UCSD-AML1 (cell line): ENCODE measurements at regions not wholly inside any gene's neighbourhood (a gene's known extent, or its start where the extent isn't known, plus 50 kb on each side); places are given as distances from the start of the nearest gene placed in this dataset.
"Not testable (repeated sequence)": the region's sequence is repeated elsewhere in the genome, so short reads cannot be mapped to it uniquely, and the experiment has no call there.

ENCODE experiments used
- DNase-seq: peaks from one replicate; lab custom pipeline; 2025; ENCODE audit not compliant: unreplicated experiment; lab: John Stamatoyannopoulos, UW

DNA sequence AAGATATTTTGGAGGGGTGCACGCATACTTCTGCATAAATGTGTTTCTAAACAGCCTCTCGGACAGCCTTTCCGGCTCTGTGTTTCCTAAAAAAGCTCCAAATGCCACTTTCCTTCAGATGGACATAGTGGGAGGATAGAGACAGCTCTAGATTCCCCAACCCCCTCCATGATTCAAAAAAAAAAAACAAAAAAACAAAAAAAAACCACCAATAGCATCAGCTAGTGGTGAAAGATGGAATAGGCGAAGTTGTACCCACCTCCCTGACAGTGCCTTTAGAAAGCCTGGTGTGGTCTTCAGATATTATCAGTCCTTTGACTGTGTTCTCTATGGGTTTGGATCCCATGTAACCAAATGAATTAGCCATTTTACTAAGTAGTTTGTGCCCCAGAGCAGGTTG, 94.1 kb downstream of the PHETA1 start:
- DNase-seq: no peak

DNA sequence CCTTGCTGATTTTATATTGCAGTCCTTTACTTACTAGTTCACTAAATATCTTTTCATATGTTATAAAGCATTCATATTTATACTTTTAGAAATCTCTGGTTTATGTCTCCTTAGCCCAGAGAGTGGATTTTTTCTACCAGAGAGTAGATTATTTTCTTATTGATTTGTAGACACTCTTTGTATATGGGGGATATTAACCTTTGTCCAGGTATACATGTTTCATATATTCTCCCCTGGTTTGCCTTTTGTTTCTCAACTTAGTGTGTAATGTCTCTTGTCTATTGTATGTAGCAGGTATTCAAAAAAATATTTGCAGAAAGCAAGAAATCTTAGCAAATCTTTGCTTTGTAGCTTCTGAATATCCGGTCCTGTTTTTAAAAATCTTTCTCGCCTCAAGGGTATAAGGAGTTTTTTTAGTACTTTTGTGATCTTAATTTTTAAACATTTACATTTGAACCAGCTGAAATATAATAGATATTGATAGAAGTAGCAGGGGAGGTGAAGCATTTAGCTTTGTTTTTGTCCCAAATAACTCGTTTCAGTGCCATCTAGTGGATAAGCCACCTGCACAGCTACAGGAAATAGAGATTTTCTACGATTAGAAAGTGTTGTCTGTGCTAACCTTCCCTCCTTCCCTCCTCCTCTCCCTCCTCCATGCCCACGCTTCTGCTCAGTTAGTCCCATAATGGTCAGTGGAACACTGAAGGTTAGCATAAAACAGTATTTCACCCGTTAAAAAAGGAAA, 97.0 kb downstream of the PHETA1 start:
- DNase-seq: no peak

DNA sequence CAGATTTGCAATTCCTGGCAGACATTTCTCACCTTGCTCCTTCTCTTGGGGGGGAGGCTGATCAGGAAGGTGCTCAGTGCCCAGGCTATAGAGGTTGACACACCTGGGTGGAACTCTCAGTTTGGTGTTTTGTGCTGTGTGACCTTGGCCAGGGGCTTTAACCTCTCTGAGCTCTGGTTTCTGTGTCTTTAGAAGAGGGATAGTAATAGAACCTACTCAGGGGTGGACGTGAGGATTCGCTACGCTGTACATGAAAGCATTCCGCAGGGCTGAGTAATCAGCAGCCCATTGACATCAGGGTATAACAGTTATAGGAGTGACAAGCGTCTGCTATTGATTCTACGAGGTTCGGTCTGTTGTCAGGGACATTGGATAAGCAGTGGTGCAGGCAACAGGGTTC, 98.1 kb downstream of the PHETA1 start:
- DNase-seq: no peak

DNA sequence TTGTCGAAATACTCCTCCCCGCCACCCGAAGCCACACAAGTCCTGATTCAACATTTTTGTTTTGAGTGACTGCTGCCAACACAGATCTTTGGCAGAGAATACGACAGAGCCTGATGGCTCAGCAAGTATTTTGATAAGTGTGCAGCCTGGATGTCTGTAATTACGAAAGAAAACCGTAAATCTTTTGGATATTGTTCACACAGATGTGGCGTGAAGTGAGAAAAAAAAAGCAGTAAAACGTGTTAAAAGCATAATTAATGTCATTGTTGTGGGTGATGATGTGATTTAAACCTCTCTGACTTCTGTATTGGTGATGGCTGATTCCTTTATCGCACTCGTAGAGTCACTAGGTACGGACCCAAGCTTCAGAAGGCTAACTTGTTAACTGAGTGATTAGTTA, 98.7 kb downstream of the PHETA1 start:
- no peak for DNase-seq

DNA sequence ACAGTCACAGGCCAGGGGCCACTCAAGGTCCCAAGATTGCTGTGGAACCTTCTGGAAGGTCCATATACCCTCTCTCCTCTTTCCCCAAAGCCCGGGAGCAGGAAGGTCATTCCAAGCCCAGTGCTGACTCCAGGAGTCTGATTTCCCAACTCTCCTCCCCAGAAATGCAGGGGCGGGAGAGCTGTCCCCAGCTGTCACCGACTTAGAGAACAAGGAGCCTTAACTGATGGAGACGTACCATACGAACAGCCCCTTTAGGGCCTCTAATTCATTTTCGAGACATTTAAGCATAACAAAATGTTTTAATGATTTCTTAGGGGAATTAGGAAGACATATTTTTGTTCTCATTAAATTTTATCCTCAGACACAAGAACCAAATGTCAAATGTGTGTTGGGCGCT, 99.2 kb downstream of the PHETA1 start:
- no peak for DNase-seq

DNA sequence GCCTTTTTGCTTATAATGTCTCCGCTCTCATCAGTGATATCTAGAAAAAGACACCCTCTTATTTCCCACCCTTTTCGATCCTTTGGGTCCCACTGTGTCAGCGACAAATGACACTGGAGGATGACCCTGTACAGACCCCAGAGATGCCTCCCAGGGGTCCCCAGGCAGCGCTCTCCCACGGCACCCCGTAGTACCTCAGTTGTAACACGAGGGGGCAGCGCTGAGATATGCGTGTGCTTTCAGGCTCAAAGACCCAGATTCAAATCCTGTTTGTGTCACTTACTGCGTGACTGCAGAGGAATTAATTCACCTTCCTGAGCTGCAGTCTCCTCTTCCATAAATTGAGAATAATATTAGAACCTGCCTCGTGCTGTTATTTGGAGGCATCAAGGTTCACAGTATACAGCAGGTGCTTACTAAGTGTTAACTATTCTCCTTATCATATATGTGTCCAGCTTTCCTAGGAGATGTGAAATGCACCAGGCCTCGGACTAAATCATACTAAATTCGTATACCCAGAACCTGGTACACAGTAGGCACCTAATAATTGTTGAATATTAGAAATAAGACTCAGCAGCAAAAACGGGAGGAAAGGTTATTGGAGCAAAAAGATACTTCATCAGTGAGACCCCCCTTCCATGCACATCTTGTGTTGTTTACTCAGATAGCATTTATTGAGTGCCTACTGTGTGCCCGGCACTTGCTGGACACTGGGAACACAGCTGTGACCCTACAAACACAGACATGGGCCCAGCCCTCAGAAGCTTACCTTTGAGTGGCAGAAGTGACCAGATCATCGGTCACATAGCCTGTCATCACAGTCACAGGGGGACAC, 99.9 kb downstream of the PHETA1 start:
- no peak for DNase-seq

DNA sequence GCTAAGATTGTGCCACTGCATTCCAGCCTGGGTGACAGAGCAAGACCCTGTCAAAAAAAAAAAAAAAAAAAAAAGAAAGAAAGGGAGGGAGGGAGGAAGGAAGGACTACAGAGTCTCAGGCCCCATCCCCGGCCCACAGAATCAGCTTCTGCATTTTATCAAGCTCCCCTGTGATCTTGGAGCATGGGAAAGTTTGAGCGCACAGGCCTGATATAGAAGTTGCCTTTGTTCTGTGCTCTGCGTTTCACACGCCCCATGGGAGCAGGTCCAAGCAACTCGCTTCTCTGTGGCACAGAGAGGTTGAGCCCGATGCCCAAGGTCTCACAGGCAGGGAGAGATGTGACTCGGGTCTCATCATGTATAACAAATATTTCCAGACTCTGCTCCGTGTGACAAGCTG, 101.8 kb downstream of the PHETA1 start:
- DNase-seq: no peak

DNA sequence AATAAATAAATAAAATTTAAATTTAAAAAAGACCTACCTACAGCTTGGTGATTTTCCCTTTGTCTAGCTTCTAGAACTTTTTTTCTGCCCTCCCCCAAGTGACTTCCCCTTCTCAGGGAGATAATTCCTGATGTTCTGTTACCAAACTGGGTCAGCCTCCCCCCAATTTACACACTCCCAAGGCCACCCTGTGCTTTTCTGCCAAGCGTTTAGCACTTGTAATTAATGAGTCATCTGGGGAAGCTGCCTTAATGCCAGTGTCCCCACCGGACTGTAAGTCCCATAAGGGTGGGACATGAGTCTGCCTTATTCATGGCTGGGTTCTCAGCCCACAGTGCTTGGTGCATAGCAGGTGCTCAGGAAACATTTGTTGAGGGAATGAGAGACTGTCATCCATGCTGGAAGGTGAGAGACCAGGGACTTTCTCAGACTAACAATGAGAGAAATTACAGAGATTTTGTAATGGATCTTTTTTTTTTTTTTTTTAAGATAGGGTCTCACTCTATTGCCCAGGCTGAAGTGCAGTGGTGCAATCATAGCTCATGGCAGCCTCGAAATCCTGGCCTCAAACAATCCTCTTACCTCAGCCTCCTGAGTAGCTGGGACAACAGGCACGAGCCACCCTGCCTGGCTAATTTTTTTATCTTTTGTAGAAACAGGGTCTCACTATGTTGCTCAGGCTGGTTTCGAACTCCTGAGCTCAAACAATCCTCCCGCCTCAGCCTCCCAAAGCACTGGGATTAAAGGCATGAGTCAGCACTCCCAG, 106.8 kb downstream of the PHETA1 start:
- no peak for DNase-seq

DNA sequence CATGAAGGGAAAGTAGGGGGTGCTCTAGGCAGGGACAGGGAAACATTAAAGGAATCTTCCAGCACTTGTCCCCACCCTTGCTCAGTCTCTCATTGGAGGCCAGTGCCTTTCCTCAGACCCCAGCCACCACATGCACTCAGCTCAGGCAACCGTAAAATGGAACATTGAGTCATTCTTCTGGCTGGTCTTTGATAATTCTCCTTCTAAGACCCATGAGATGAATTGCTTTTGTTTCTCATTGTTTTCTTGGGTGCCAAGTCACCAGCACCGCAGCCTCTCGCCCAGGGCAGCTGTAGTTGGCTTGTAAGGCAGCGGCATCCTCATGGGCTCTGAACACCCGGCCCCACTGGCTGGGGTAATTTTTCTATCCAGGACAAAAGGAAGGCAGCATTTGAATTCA, 108.2 kb downstream of the PHETA1 start:
- no peak for DNase-seq

DNA sequence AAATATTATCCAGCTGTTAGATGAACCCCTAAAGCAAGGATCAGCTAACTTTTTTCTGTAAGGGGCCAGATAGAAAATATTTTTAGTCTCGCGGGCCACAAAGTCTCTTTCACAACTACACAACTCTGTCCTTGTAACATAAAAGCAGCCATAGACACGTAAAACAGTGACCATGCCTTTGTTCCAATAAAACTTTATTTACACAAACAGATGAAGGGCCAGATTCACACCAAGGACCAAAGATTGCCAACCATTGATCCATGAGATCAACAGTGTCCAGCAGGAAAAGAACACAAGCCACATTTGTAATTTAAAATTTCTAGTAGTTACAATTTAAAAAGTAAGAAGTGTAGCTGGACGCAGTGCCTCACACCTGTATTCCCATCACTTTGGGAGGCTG, 109.7 kb downstream of the PHETA1 start:
- DNase-seq: no peak

DNA sequence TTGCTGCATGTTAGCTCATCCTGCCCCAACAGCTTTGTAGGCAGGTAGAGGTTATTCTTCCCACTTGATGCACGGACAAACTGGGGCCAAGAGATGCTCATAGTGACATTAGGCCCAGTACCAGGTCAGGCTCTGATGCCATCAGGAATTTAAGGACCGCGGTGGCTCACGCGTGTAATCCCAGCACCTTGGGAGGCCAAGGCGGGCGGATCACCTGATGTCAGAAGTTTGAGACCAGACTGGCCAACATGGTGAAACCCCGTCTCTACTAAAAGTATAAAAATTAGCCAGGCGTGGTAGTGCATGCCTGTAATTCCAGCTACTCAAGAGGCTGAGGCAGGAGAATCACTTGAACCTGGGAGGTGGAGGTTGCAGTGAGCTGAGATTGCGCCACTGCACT, 110.8 kb downstream of the PHETA1 start:
- not testable (repeated sequence) for DNase-seq

DNA sequence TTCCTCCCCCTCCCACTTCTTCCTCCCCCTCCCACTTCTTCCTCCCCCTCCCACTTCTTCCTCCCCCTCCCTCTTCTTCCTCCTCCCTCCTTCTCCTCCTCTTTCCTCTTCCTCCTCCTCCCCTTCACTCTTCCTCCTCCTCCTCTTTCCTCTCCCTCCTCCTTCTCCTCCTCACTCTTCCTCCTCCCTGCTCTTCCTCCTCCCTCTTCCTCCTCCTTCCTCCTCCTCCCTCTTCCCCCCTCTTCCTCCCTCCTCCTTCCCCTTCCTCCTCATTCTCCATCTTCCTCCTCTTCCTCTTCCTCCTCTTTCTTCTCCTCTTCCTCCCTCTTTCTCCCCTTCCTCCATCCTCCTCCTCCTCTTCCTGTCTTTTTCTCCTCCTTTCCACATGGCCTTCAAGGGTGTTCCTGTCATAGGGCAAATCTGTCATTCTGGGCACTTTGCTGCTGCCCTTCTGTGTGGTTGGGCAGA, 111.4 kb downstream of the PHETA1 start:
- no peak for DNase-seq

DNA sequence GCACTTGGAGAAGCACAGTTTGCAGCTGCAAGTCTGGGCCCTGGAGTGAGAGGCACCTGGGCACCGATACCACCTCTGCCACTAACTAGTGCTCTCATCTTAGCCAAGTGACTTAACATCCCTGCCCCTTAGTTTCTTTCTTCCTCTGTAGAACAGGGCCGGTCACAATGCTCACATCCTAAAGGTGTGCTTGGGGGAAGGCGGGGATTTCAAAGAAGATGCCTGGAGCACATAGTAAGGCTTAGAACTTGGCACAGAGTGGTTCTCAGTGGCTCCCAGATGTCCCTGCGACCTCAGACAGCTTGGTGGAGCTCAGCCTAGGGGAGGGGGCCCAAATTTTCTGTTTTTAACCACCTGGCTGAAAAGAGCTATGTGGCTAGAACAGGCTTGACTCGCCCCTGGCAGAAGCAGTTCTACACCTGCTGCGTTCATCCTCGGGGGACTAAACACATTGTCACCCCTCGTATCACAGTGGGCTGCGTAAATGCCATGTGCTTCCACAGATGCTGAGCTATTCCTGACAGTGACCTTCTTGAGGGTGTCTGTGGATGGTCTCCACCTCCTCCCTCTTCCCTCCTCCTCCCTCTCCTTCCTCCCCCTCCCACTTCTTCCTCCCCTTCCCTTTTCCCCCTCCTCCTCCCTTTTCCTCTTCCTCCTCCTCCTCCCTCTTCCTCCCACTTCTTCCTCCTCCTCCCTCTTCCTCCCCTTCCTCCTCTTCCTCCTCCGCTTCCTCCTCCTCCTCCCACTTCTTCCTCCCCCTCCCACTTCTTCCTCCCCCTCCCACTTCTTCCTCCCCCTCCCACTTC, 112.1 kb downstream of the PHETA1 start:
- no peak for DNase-seq

DNA sequence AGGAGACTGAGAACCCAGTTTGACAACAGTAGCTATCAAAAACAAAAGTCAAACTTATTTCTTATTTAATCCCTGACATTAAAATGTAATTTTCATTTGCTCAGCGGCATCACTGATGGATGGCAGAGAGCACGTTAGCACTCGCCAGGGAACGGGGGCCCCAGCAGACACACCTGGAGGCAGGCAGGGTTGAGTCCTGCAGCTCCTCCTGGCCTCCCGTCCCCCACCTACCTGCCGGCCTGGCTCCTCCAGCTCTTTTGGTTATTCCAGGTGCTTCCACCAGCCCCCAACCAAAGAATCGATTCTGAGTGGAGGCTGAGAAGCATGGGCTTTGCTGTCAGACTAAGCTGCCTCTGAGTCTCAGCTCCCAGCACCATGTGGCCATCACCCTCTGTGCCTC, 113.6 kb downstream of the PHETA1 start:
- no peak for DNase-seq

DNA sequence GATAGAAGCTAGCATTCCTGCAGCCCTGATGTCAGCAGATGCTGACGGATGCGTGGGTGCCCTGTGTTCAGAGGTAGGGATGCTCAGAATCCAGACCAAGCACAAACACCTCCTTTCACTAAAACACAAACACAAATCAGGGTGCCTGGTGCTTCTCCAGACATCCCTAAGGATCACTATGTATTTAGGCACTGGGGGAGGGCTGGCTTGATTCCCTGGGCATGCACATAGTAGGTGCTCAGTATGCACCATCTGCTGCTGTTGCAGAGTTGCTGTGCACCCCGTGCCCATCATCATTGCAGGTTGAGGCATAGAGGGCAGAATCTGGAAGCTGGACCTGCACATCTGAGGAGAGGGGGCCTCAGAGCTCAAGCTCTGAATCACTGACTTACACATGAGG, 114.8 kb downstream of the PHETA1 start:
- no peak for DNase-seq

DNA sequence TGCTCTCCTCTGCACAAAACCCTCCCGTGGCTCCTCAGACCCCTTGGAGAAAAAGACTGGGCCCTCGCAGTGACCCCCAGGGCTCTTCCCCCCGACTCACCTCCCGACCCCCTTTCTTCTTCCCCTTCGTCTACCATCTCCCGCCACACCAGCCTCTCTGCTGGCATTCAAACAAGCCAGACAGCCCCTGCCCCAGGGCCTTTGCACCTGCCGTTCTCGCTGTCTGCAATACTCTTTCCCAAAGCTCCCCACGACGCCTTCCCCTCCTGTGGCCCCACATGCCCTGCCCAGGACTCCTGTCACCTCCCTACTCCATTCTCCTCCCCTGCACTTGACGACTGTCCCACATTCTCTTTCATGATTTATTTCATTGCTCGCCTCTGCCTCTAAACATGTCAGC, 115.7 kb downstream of the PHETA1 start:
- no peak for DNase-seq

DNA sequence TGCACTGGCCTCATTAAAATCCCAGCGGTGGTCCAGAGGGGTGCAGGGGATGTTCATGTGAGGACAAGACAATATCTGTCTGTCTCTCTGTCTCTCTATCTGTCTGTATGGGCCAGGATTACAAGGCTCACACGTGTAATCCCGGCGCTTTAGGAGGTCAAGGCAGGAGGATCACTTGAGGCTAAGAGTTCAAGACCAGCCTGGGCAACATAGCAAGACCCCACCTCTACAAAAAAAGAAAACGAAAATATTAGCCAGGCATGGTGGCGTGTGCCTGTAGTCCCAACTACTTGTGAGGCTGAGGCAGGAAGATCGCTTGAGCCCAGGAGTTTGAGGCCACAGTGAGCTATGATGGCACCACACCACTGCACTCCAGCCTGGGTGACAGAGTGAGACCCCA, 117.1 kb downstream of the PHETA1 start:
- no peak for DNase-seq

DNA sequence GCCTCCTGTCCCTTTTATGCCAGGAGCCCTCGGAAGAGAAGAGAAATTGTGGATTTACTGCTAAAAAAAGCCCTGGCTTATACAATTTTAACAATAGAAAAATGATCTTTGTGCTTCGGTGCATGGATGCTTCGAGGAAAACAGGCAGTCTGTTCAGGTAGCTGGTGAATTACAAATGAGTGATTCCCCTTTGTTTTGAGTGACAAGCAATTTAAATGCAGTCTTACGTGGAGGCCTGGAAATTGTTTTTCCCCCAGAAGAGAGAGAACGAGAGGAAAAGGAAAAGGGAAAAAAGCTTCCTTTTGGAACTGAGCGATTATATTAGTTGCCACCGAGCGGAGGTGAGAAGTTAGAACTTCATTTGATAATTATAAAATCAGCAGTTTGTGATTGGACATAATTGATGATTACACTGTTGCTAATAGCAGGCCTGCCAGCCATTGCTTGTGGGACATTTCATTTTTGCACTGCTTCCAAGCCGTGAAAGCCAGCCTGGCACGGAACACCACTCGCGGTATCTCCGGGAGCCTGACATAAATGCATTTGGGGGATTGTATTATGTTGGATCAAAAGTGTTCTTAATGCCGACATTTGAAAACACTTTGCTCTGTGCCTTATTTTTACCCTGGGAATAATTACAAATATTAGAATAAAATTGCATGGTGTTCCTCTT, 117.7 kb downstream of the PHETA1 start:
- no peak for DNase-seq

DNA sequence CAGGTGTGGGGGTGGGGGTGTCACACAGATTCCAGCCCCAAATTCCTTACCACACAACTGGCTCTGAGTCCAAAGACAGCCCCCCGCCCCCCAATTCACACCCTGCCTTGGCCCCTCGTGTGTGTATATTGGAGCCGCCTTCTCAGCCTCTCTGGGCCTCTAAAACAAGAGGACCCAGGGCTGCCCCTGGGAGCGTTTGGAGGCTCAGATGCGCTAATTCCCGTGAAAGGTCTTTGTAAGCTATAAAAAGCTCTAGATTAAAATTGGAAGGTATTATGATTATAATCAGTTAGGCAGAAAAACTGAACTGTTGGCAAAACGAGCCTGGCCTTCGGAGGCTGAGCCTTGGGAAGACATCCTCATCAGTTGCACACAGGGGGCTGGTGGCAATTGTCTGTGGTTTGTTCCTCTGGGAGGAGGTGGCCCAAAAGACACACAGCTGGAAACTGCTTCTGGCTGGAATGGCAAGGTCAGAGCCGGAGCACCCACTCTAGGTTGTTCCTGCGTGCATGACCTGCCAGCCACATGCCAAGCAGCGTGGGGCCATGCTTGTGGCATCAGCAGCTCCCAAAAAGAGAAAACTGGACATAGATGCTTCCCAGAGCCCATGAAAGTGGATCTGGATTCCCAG, 118.5 kb downstream of the PHETA1 start:
- no peak for DNase-seq

DNA sequence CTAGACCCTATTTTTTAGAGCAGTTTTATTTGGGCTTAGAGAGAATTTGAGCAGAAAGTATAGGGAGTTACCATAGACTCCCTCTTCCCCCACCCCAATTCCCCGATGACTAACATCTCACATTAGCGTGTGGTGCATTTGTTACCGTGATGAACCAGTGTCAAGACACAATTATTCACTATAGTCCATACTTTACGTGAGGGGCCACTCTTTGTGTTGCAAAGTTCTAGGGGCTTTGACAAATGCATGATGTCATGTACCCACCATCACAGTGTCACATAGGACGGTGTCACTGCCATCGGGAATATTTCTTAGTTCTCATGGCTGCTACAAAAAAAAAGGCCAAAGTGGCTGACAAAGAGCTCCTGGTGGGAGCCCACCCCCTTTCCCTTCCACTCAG, 119.1 kb downstream of the PHETA1 start:
- DNase-seq: no peak
